ENCODE measurements at regions not wholly inside any gene's neighbourhood (a gene's known extent, or its start where the extent isn't known, plus 50 kb on each side); places are given as distances from the start of the nearest gene placed in this dataset.

DNA sequence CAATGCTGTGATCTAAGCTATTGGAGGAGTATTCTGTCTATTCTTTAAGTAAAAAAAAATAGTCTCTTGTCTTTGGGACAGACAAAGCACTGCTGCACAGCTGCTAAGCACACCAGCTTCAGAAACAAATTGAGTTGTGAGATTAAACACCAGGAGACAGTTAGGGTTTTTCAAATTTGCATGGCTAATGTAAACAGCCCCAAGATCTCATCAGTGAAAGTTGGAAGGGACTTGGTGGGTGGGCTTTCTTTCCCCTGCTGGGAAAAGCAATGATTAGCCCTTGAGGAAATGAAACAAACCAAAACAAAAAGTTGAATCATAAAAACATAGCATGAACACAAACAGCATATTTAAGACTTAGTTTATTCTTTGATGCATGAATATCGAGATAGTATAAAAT, 143.6 kb upstream of the SLITRK1 start:
- TF ChIP-seq, protein P1, sequence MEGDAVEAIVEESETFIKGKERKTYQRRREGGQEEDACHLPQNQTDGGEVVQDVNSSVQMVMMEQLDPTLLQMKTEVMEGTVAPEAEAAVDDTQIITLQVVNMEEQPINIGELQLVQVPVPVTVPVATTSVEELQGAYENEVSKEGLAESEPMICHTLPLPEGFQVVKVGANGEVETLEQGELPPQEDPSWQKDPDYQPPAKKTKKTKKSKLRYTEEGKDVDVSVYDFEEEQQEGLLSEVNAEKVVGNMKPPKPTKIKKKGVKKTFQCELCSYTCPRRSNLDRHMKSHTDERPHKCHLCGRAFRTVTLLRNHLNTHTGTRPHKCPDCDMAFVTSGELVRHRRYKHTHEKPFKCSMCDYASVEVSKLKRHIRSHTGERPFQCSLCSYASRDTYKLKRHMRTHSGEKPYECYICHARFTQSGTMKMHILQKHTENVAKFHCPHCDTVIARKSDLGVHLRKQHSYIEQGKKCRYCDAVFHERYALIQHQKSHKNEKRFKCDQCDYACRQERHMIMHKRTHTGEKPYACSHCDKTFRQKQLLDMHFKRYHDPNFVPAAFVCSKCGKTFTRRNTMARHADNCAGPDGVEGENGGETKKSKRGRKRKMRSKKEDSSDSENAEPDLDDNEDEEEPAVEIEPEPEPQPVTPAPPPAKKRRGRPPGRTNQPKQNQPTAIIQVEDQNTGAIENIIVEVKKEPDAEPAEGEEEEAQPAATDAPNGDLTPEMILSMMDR (conservative IDR thresholded peaks at IDR 0.05; ENCODE audit: low read depth, low read length), result no peak
- no peak for TF ChIP-seq MAZ (IDR thresholded peaks at IDR 0.05; ENCODE audit: borderline replicate concordance, low read depth, low read length)

Data from IMR-90 (cell line).